HG03039 (cell line): ENCODE measurements at regions not wholly inside any gene's neighbourhood (a gene's known extent, or its start where the extent isn't known, plus 50 kb on each side); places are given as distances from the start of the nearest gene placed in this dataset.

ENCODE experiments used
- ATAC-seq: cut with Tn5 transposase; IDR thresholded peaks from one replicate; pipeline ENCODE4 v1.9.1; 2021; ENCODE audit warnings: mild to moderate bottlenecking, moderate library complexity; ENCODE audit not compliant: unreplicated experiment

DNA sequence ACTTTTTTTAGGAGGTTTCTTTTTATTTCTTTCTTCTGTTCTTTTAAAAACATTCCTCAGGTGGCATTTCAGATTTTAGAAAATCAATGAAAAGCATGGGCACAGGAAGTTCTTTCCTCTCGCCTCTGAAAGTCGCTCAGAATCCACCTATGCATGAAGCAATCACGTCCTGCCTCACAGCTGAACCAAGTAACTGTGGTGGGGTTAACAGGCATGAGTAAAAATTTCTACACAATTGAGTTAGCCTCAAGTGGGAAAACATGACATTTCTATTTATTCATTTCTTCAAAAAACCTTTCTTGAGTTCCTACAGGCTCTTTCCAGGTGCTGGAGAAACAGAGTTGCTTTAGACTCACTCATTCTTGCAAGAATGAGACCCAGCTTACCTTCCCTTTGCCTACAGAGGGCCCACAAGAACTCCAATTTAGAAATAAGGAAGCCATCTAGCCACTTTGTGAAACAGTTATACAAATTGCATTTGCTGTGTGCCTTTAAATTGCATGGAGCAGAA, 508.9 kb upstream of the PKN2 start:
- no peak for ATAC-seq

DNA sequence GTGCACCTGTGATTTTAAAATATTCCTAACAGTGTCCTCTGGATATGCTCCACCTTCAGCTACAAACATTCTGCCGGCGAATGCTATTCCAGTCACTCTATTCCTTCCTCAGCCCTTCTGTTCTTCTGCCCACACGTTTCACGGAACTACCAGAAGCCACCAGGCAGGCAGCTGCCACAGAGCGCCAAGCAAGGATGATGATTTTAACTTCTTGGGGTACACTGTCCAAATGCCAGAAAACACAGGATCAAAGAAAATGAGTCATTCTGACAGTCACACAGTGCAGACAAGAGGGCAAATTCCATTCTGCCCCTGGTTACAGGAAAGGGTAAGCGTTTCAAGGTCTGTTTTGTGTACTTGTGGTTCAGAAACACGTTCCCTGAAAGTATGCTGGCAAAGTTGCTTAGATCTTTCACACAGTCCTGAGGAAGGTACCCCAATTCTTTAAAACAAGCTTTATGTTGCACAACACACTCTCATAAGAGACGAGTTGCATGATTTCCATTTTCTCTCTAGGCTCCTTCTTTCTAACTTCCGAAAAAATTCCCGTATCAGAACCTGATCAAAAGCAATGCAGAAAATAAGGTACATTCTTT, 508.3 kb upstream of the PKN2 start:
- no peak for ATAC-seq

DNA sequence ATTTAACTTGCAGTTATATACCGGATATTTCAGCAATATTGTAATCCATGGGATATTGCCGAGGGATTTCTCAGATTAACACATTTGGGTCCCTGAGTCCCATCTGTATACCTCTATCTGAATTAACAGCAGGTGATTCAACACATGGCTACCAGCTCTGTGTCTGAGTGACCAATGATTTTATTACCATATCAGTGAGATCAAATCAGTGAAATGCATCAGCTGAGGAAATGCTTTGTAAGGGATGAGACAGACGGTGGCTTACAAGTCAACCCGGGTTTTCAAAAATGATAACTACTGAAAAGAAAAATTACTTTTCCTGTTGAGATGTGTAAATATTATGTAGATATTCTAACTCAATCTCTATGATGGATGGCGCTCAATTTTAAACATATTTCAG, 504.1 kb upstream of the PKN2 start:
- ATAC-seq: no peak

DNA sequence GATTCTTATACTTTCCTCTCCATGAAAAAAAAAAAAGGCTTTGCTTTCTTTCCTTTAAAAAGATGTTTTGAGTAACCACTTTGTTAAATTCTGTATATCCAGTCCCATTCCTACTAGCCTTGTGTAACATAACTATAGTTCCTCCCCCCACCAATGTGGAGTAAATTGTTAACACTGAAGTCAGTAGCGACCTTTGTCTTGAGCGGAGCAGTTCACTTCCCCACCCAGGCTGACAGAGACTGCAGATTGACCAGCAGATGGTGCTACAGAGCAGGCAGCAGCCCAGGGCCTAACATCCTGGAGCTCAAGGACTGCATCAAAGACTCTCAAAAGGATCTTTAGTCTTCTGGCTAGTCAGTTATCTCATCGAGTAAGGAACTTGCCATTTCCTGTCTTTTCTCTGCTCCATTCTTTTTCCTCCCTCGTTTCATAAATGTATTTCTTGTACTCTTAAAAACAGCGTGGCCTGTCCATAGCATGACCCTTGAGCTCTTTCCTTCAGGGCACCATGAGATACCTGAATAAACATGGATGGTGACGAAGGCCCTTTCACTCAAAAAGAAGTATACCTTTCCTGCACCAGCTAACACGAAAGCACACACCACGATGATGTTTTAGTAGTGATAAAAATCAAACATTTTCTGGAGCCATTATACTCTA, 503.5 kb upstream of the PKN2 start:
- peak; percentile 98 for ATAC-seq

DNA sequence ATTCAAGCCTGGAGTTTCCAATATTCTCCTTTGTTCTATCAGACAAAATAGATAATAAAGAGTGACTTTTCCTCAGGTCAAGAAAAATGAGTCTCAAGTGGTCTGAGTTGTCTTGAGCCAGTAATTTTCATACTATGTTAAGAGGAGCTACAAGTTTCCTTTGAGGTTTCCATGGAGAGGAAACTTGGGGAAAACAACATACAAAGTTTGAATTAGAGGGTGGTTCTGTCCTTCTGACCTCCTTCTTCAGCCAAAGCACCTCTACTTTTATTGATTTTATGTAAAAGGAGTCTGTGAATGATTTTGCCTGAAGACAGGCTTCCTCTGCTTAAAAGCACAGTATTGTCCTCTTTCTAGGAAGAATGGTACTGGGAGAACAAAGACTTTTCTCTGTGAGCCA, 497.2 kb upstream of the PKN2 start:
- ATAC-seq: no peak

DNA sequence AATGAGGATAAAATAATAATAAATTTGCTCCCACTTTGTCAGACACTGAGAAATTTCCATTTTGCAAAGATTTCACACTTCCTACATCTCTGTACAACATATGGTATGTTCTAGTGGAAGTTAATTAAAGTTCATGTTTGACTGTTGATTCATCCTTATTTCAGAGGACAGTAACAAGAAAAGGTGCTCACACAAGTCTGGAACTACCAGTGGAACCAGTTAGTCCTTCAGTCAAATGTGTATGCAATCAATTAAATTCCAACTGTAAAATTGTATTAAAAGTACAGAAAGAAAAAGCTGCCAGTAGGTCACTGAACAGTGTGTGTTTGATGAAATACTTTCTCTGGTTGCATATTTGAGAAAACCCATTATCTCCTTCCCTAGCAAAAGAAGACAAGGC, 496.0 kb upstream of the PKN2 start:
- ATAC-seq: no peak

DNA sequence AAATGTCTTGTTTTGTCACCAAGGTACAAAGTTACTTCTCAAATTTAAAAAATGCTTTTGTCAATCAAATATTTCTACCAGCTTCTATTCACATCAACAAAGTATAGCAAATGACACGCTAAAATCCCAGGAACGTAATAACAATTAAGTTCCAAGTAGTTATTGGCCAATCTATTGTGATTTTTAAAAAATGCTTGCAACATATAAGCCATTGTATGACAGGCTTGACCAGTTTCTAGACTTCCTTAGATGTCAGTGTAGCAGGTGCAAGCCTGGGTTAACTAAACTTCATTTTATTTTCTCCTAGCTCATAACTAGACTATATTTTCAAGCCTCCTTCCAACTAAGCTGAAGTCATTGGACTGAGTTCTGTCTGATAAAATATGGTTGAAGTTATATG, 494.5 kb upstream of the PKN2 start:
- ATAC-seq: no peak

DNA sequence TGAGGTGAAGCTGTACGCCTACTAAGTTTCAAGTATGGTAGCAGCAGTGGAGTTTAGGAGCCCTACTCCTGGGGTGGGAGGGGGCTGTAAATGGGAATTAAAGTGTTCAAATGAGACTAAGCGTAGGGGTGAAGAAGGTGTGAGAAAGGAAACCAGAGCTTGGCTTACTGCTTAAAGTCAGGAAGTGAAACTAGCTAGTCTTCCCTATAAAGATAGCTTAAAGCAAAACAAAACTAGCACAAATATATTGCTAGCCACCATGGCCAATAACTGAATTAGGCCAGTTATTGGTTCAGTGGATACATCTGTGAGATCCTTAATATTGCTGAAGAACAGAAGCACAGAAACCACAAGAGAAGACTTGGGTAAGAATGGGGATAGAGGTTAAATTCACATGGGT, 492.2 kb upstream of the PKN2 start:
- ATAC-seq: peak; percentile 85

DNA sequence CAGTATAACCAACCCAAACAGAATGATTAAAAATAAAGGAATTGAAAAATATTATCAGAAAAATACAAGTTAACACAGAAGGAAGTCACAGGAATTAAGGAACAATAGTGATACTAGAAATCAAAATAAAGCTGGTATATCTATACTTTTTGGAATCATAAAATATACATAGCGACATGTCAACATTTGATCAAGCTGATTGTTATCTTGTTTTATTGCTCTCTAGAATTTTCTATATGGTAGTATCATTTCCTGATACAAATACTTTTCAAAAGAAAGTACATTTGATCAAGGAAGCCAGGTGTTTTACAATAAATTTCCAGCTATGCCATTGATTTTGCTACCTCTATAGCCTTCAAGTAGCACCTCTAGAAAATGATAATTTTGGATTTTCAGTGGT, 489.5 kb upstream of the PKN2 start:
- no peak for ATAC-seq

DNA sequence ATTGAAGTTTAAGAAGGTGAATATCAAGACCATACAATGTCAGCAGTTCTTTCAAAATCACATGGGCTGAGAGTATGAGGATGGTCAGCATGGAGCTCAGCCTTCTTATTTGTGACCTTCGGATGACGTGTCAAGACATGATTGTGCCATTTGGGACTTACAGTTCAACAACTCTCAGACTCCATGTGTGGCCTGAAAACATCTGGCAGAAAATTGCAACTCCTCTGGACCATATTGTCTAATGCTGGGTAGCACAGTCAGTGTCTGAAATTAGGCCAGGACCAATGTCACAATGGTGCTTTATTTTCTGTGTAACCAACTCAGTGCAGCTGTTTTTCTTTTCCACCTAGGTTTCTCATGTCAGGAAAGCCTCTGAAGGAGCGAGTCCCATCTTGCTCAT, 483.5 kb upstream of the PKN2 start:
- no peak for ATAC-seq

DNA sequence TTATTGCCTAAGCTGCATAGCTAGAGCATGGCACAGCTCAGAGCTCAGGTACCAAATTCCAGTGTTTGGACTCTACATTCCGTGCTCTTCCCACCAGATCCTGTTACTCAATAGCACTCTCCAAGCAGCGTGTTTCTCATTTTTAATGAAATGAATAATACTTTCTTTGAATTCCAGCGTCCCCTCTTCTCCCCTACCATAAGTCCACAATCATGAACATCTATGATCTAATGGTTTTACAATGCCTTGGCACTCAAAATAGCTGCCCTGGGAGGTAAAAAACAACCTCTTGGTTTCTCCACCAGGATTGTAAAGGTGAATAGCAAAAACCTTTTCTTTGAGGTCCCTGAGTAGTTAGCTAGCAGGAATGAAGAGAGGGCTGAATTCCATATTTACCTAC, 480.0 kb upstream of the PKN2 start:
- no peak for ATAC-seq

DNA sequence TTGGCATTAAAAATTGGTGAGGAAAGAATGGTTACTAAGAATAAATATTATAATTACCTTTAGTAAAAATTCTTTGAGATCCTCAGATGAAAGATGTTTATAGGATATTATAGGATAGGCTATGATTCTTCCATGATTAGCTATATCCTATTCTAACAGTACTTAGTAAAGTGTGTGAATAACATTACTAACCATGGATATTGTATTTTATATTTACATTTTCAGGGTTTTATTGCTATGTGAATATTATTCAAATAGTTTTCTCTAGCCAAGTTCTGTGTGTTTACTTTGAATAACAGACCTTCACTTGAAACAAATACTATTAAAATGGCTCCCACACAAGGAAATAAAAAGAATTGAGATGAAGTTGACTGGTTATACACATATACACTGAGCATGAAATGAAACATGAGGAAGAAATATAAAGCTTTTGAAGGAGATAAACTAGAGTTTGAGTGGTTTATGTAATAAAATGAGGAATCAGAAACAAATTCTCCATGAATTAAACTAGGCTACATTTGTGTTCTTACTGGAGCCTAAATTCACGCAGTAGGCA, 479.4 kb upstream of the PKN2 start:
- no peak for ATAC-seq

DNA sequence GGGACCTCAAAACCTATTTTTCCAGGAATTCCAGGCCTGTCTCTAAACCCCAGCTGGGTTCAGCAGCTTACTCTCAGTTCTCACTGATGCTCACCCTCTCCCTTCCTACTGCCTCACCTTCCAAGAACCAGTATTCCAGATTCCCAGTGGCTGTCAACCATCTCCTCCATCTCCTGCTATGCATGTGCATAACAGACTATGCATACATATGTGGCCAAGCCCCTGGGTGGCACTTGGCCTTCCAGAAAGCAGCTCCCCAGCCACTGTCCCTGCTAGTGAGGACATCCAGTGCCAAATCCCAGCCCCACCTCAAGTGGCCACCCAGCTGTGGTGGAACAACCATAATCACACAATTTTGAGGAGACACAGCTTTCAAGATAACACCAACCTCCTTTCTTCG, 475.7 kb upstream of the PKN2 start:
- no peak for ATAC-seq

DNA sequence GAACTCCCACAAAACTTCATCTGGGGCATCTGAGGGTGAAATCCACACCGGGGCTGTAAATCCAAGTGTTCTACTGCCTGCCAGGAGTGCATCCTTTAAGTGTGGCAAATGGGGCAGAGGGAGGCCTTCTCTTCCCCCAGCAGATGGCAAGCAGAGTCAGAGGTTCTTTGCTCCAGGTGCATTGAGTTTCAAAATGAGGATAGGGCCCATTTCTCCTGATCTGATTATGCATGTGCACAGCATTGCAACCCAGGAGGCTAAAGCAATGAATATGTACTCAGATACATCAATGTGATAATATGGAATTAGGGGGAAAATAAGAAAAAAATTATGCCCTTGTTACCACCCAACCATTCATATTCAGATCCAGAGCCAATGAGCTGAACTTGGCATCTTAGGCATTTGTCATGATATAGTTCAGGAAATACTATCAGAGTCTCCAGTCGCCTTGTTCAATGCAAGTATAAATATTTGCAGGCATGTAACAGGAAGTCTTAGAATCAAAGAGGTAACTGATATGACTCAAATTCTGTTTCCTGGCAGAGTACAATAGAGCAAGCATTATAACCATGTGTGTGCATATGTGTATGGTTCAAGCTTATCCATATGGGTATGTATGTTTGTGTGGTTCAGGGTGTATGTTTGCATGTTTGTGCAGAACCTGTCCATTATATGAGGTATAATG, 473.8 kb upstream of the PKN2 start:
- ATAC-seq: no peak

DNA sequence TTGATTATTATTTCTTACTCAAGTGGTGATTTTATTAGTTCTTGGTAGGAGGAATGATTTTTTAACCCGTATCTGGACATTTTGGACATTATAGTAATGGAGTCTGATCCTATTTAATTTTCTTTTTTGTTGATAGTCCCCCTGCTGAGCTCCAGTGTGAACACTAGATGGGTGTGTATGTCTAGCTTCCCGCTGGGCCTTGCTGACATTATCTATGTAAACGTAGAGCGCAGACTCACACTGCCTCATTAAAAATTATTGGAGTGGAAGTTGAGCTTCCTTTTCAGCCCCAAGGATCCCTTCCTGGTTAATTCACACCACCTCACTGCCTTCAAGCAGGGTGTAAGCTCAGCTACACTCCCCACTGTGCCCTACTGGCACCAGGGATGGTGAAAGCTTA, 467.6 kb upstream of the PKN2 start:
- no peak for ATAC-seq

DNA sequence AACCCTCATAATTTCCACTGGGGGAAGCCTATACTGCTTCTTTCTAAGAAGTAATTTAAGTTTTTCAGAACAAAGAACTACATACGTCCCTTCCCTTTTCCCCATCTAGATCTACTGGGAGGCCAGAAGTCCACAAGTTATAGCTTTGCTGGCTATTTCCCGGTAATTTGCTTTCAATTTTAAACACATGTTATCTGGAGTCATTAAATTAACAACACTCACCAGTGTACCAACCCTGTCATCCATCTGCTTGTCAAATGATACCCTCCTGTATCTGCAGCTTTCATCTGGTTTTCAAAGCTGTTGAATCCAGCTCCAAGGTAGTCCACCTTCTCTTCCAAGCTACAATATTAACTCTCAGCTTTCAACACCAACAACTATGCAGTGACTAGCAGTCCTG, 466.7 kb upstream of the PKN2 start:
- ATAC-seq: no peak

DNA sequence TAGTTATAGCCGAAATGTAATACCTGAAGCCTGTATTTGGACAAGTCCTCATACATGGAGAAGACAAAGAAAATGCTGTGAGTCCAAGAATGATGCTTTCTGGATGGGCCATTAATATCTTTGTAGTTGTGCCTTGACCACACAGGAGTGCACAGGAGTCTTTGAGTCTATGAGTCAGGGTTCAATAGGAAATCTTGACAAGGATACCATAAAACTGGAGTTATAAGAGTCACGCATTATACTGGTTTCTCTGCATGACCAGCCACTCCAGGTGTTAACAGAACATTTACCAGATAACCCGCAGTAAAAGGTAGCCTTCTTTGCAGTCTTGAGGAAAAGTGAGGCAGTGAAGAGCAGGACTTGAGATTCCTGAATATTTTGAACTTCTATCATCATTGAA, 464.6 kb upstream of the PKN2 start:
- no peak for ATAC-seq

DNA sequence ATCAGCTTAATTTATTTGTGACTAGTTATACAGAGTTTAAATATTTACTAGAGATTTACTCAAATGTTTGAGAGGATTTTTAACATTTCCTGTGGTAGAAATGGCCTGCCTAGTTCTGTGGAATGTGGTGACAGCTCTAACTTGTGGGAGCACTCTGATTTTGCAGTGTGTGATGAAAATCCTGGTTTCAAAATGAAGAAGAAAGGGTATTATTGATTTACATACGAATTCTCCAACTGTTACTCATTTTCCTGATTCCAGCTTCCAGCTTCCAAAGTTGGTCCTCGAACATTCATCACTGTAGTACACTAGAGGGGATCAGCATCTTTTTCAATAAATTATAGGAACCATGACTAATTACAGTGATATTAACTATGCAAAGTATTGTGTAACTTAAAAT, 462.7 kb upstream of the PKN2 start:
- no peak for ATAC-seq

DNA sequence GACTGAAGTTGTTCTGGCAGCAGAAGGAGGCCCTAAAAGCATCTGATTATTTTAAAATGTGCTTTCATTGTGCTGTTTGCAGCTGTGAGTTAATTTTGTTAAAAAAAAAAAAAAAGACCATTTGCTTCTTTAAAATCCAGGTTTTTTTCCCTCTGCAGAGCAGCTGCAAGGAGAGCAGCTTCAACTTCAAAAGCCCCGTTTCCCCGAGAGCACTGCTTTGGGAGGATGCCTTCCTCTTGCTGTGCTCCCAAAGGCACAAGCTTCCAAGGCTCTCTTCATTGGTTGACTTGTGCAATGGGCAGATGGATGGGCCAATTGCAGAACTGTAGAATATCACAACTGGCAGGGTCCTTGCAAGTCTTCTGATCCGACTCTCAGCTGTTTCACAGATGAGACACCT, 459.2 kb upstream of the PKN2 start:
- no peak for ATAC-seq

DNA sequence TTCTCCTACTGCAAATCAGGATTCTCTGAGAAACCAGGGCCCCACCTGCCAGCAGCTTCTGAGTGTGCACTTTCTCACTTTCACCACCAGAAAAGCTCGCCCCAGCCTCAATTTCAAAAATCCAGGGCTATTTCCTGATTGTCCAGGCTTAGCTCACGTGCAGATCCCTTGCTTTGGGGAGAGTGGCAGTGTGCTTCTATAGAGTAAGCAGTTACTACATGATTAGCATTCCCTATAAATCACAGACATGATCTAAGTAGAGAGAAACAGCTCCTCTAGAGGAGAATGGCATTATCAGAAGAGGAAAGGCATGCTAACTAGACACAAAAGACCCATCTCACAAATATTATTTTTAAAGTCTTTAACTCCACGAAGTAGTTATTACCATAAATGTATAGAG, 456.0 kb upstream of the PKN2 start:
- ATAC-seq: no peak

DNA sequence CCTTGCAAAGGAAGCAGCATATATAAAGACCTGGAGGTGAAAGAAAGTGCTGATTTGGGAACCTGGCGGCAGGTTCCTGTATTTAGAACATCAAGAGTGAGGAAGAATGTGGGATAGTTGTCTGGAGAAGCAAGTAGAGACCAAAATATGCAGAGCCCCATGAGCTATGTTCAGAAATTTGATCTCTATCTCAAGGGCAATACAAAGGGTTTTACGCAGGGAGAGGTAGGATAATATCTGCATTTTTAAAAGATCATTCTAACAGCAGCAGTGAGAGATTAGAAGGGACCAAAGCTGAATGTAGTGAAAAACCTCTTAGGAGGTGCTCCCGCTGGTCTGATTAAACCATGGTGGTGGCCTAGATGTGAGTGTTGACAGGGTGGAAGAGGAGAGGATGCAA, 453.9 kb upstream of the PKN2 start:
- no peak for ATAC-seq

DNA sequence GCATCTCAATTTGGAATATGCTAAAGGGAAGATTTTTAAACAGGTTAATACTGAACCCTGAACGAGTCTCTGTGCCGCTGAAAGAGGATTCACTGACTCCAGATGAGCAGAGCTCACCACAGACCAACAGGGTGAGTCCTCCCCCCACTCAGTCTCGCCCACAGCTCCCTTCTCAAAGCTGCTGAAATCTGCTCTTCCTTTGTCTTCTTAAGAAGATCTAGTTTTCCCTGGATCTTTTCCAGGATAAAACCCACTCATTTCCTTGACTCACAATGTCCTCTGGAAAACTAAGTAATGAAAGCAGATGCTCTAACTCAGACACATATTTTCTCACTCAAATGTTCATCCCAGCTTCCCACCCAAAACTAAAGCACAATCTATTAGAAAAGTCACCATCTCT, 447.0 kb upstream of the PKN2 start:
- ATAC-seq: no peak
